Esophagus muscularis mucosa (tissue), 4 donors: ENCODE measurements at regions not wholly inside any gene's neighbourhood (a gene's known extent, or its start where the extent isn't known, plus 50 kb on each side); places are given as distances from the start of the nearest gene placed in this dataset.
A peak's percentile ranks its signal among the peaks of the same experiment; 100 is the strongest.

Source experiments
- DNase-seq: peaks from one replicate; pipeline ENCODE4 v3.0.0-alpha.2; 2017; ENCODE audit errors: extremely low spot score
- H3K27ac ChIP-seq, 4 donors: fragments of 200-600 bp; sonication (generic); replicated peaks in 1 of 4; 1 replicate in 3 of 4; 2 replicates in 1 of 4; pipeline ENCODE4 v1.5.1; 2016 to 2019; ENCODE audit warnings: mild to moderate bottlenecking in 1 of 4
- H3K27me3 ChIP-seq, 4 donors: fragments of 200-600 bp; sonication (generic); one replicate each; pipeline versions ENCODE4 v1.5.1 to v1.6.0; 2016 to 2019
- H3K36me3 ChIP-seq, 4 donors: fragments of 200-600 bp; sonication (generic); one replicate each; pipeline ENCODE4 v1.5.1; 2016 to 2019
- H3K4me1 ChIP-seq, 4 donors: fragments of 200-600 bp; sonication (generic); one replicate each; pipeline ENCODE4 v1.5.1; 2016 to 2019
- H3K4me3 ChIP-seq, 4 donors: fragments of 200-600 bp; sonication (generic); 1 replicate in 2 of 4; 2 replicates in 2 of 4; pipeline ENCODE4 v1.5.1; 2016 to 2019; ENCODE audit warnings: mild to moderate bottlenecking in 4 of 4, moderate library complexity in 1 of 4
- H3K9me3 ChIP-seq, 4 donors: fragments of 200-600 bp; sonication (generic); 1 replicate in 3 of 4; 2 replicates in 1 of 4; pipeline ENCODE4 v1.5.1; 2016 to 2019
- CTCF ChIP-seq, 3 experiments: fragments of 200-600 bp in 2 of 3; fragments of 450-650 bp in 1 of 3; sonication (generic) in 2 of 3; IDR thresholded peaks; one replicate each; pipeline ENCODE4 v1.5.1; 2017 to 2019; ENCODE audit warnings: antibody characterized with exemption in 3 of 3, mild to moderate bottlenecking in 2 of 3, moderate library complexity in 1 of 3
- EP300 ChIP-seq: sonication (generic); formaldehyde crosslinking; IDR thresholded peaks from one replicate; pipeline ENCODE4 v1.6.1; 2017; ENCODE audit warnings: antibody characterized with exemption
- POLR2A ChIP-seq: fragments of 450-650 bp; IDR thresholded peaks from one replicate; pipeline ENCODE4 v1.6.1; 2017; ENCODE audit warnings: antibody characterized with exemption, moderate library complexity, mild to moderate bottlenecking, low read depth
- POLR2AphosphoS5 ChIP-seq, 2 donors: sonication (generic); formaldehyde crosslinking; IDR thresholded peaks; one replicate each; pipeline ENCODE4 v1.6.1; 2017; ENCODE audit warnings: antibody characterized with exemption in 2 of 2
- WGBS: methylation state at CpG from one replicate; pipeline ENCODE4 v1.1.5; 2018; 5-methylcytosine and 5-hydroxymethylcytosine counted together
- intact Hi-C: fragments of 100-400 bp; cut with DNase I; formaldehyde crosslinking; loops from one replicate; pipeline ENCODE4 v1.15.1; 2023

- TF ChIP-seq POLR2AphosphoS5 (IDR thresholded peaks at IDR 0.05) (no peak), EP300 (no peak), POLR2A (no peak), CTCF (IDR thresholded peaks at IDR 0.05) (no peak)
- H3K27me3 ChIP-seq: no peaks in the 10 kb centered on the region
- 95% methylated on average over 3 of the region's 3 CpGs for WGBS
- DNase-seq: no peak
- no peaks in the 10 kb centered on the region for H3K9me3 ChIP-seq
- H3K4me3 ChIP-seq: no peak overlapping the region
- peaks cover 0 to 38% (median 18%) of the 10 kb centered on the region in 4 donors for H3K36me3 ChIP-seq
- H3K27ac ChIP-seq: no peak overlapping the region
- H3K4me1 ChIP-seq: peaks cover 0 to under 1% (median 0%) of the 10 kb centered on the region in 4 donors
- intact Hi-C loops: no loop called here
Observed at GRCh38 chr3:124450366-124450765, 279.9 kb upstream of the UMPS start.

- 79% methylated on average over 3 of the region's 3 CpGs for WGBS
- H3K27me3 ChIP-seq: no peaks in the 10 kb centered on the region
- no peaks in the 10 kb centered on the region for H3K9me3 ChIP-seq
- H3K27ac ChIP-seq: no peak overlapping the region
- H3K4me3 ChIP-seq: no peak overlapping the region
- TF ChIP-seq CTCF (IDR thresholded peaks at IDR 0.05) (no peak), POLR2AphosphoS5 (IDR thresholded peaks at IDR 0.05) (no peak), POLR2A (no peak), EP300 (no peak)
- intact Hi-C loops: no loop called here
- peaks cover 0 to 14% (median 0%) of the 10 kb centered on the region in 4 donors for H3K4me1 ChIP-seq
- H3K36me3 ChIP-seq: peaks cover 0 to 24% (median 6%) of the 10 kb centered on the region in 4 donors
- DNase-seq: no peak
Observed at GRCh38 chr3:124451630-124452317, 278.5 kb upstream of the UMPS start.

- Histone ChIP-seq H3K27ac (no peak overlapping the region), H3K9me3 (no peaks in the 10 kb centered on the region), H3K36me3 (peaks cover 0 to 21% (median 0%) of the 10 kb centered on the region in 4 donors), H3K27me3 (no peaks in the 10 kb centered on the region), H3K4me3 (no peak overlapping the region), H3K4me1 (peaks cover 0 to 14% (median 0%) of the 10 kb centered on the region in 4 donors)
- intact Hi-C loops: no loop called here
- DNase-seq: no peak
- WGBS: 91% methylated on average over 4 of the region's 4 CpGs
- TF ChIP-seq EP300 (no peak), POLR2AphosphoS5 (IDR thresholded peaks at IDR 0.05) (no peak), CTCF (IDR thresholded peaks at IDR 0.05) (no peak), POLR2A (no peak)
Observed at GRCh38 chr3:124453189-124453588, 277.1 kb upstream of the UMPS start.

- H3K4me3 ChIP-seq: no peak overlapping the region
- no peaks in the 10 kb centered on the region for H3K27me3 ChIP-seq
- H3K9me3 ChIP-seq: no peaks in the 10 kb centered on the region
- no peak for DNase-seq
- TF ChIP-seq POLR2A (no peak), CTCF (IDR thresholded peaks at IDR 0.05) (no peak), EP300 (no peak), POLR2AphosphoS5 (IDR thresholded peaks at IDR 0.05) (no peak)
- H3K27ac ChIP-seq: peak overlapping the region in 2 of 4 donors; percentile 13 to 28
- peaks cover 0 to 15% (median 0%) of the 10 kb centered on the region in 4 donors for H3K36me3 ChIP-seq
- intact Hi-C loops: no loop called here
- H3K4me1 ChIP-seq: peaks cover 0 to 26% (median 17%) of the 10 kb centered on the region in 4 donors
Observed at GRCh38 chr3:124455891-124456290, 274.4 kb upstream of the UMPS start.
